Sigmoid colon (tissue), 4 donors: ENCODE measurements at regions not wholly inside any gene's neighbourhood (a gene's known extent, or its start where the extent isn't known, plus 50 kb on each side); places are given as distances from the start of the nearest gene placed in this dataset.

Experiments used
- CTCF ChIP-seq, 4 experiments: fragments of 450-650 bp in 3 of 4; fragments of 200-600 bp in 1 of 4; IDR thresholded peaks; one replicate each; pipeline ENCODE4 v1.5.1; 2016 to 2019; ENCODE audit warnings: antibody characterized with exemption in 4 of 4, mild to moderate bottlenecking in 3 of 4, moderate library complexity in 2 of 4
- EP300 ChIP-seq, 4 donors: sonication (generic); formaldehyde crosslinking; IDR thresholded peaks; one replicate each; pipeline ENCODE4 v1.6.1; 2017; ENCODE audit warnings: antibody characterized with exemption in 4 of 4
- POLR2A ChIP-seq, 2 donors: fragments of 450-650 bp; IDR thresholded peaks; one replicate each; pipeline ENCODE4 v1.6.1; 2016; ENCODE audit warnings: antibody characterized with exemption in 2 of 2, mild to moderate bottlenecking in 2 of 2, moderate library complexity in 2 of 2
- POLR2AphosphoS5 ChIP-seq, 4 donors: sonication (generic); formaldehyde crosslinking; IDR thresholded peaks; one replicate each; pipeline ENCODE4 v1.6.1; 2017; ENCODE audit warnings: antibody characterized with exemption in 4 of 4

GRCh38 chr2:164389411-164389810 lies 231.9 kb downstream of the GRB14 start:
- TF ChIP-seq POLR2AphosphoS5 (IDR thresholded peaks at IDR 0.05) (no peak), CTCF (IDR thresholded peaks at IDR 0.05) (no peak), POLR2A (IDR thresholded peaks at IDR 0.05) (no peak), EP300 (IDR thresholded peaks at IDR 0.05) (no peak)
